ENCODE measurements at regions not wholly inside any gene's neighbourhood (a gene's known extent, or its start where the extent isn't known, plus 50 kb on each side); places are given as distances from the start of the nearest gene placed in this dataset.

GRCh38 chr14:105817971-105818711 is 291.8 kb downstream of the TMEM121 start:
- ChIA-PET CTCF (interaction anchor here (1.0 to 2.7 kb wide), 8 partner anchors 9 to 109 kb away, joined by 3 to 10 read pairs (median 5); no protein-coding TSS in a partner anchor), POLR2A (interaction anchor here (0.6 to 3.2 kb wide), 16 partner anchors 9 to 141 kb away, joined by 3 to 42 read pairs (median 8); no protein-coding TSS in a partner anchor)
- H3K27ac Mint-ChIP-seq = peak overlapping the region; percentile 96
- Histone ChIP-seq H3K9ac (ENCODE audit: low read length) (peak overlapping the region; percentile 60), H3K27me3 (replicated peaks in 1 of 4; ENCODE audit: control extremely low read depth in 1 of 4, control insufficient read depth in 3 of 4, insufficient read depth in 4 of 4, low read length in 3 of 4) (no peaks in the 10 kb centered on the region), H3K79me2 (ENCODE audit: control insufficient read depth, insufficient read depth, low read length) (peaks cover 14% of the 10 kb centered on the region), H3K9me3 (ENCODE audit: control extremely low read depth in 1 of 3, control insufficient read depth in 2 of 3, insufficient read depth in 1 of 3, low read length in 2 of 3) (peaks cover 0 to 14% (median 8%) of the 10 kb centered on the region in 3 donors), H3K4me1 (ENCODE audit: control insufficient read depth in 2 of 2, insufficient read depth in 2 of 2, low read length in 2 of 2) (peaks cover 56 to 58% of the 10 kb centered on the region in 2 donors), H3K4me3 (ENCODE audit: control extremely low read depth in 1 of 5, extremely low read depth in 1 of 5, insufficient read depth in 1 of 5, low read depth in 2 of 5, low read length in 4 of 5) (peak overlapping the region in 4 of 5 experiments; percentile 21 to 54 (median 30)), H3K36me3 (replicated peaks in 1 of 2; ENCODE audit: control extremely low read depth in 1 of 2, control insufficient read depth in 1 of 2, extremely low read depth in 1 of 2, insufficient read depth in 2 of 2, low read length in 1 of 2) (no peaks in the 10 kb centered on the region), H4K20me1 (ENCODE audit: control insufficient read depth, insufficient read depth, low read length, poor library complexity, severe bottlenecking) (no peaks in the 10 kb centered on the region), H3K27ac (ENCODE audit: low read length in 2 of 2) (peak overlapping the region; percentile 99 to 100), H2AFZ (ENCODE audit: insufficient read depth, low read depth, low read length, poor library complexity, severe bottlenecking) (peak overlapping the region; percentile 31), H3K4me2 (replicated peaks; ENCODE audit: low read depth, low read length, poor library complexity, severe bottlenecking) (peak overlapping the region; percentile 80)
- ATAC-seq (ENCODE audit: low read depth) (peak; percentile 86), DNase-seq (peak; percentile 97)
- intact Hi-C loops (cut with micrococcal nuclease) = loop anchor here (1.0 to 10.0 kb wide), 3 partner anchors 33 to 123 kb away; no protein-coding TSS in a partner anchor
- H3K4me1 Mint-ChIP-seq = peaks cover 56% of the 10 kb centered on the region
- H3K27me3 Mint-ChIP-seq = no peaks in the 10 kb centered on the region
- no peak for TF ChIP-seq EZH2 (IDR thresholded peaks at IDR 0.05; ENCODE audit: borderline replicate concordance, insufficient read depth, low read depth, low read length, poor library complexity, severe bottlenecking)
- TF ChIP-seq, protein P1, sequence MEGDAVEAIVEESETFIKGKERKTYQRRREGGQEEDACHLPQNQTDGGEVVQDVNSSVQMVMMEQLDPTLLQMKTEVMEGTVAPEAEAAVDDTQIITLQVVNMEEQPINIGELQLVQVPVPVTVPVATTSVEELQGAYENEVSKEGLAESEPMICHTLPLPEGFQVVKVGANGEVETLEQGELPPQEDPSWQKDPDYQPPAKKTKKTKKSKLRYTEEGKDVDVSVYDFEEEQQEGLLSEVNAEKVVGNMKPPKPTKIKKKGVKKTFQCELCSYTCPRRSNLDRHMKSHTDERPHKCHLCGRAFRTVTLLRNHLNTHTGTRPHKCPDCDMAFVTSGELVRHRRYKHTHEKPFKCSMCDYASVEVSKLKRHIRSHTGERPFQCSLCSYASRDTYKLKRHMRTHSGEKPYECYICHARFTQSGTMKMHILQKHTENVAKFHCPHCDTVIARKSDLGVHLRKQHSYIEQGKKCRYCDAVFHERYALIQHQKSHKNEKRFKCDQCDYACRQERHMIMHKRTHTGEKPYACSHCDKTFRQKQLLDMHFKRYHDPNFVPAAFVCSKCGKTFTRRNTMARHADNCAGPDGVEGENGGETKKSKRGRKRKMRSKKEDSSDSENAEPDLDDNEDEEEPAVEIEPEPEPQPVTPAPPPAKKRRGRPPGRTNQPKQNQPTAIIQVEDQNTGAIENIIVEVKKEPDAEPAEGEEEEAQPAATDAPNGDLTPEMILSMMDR (IDR thresholded peaks at IDR 0.05) = no peak
- H3K9me3 Mint-ChIP-seq (ENCODE audit: insufficient read depth) = peaks cover 2% of the 10 kb centered on the region
- peak overlapping the region; percentile 76 for H3K4me3 Mint-ChIP-seq
- 1% methylated on average over 17 of the region's 21 CpGs for WGBS (ENCODE audit: insufficient coverage)

GRCh38 chr14:105818712-105819005 is 292.3 kb downstream of the TMEM121 start:
- DNase-seq = no peak
- H3K4me1 ChIP-seq (ENCODE audit: control insufficient read depth in 2 of 2, insufficient read depth in 2 of 2, low read length in 2 of 2) = peaks cover 56 to 58% of the 10 kb centered on the region in 2 donors
- H3K4me1 Mint-ChIP-seq = peaks cover 59% of the 10 kb centered on the region
- H4K20me1 ChIP-seq (ENCODE audit: control insufficient read depth, insufficient read depth, low read length, poor library complexity, severe bottlenecking) = no peaks in the 10 kb centered on the region
- H3K36me3 ChIP-seq (replicated peaks in 1 of 2; ENCODE audit: control extremely low read depth in 1 of 2, control insufficient read depth in 1 of 2, extremely low read depth in 1 of 2, insufficient read depth in 2 of 2, low read length in 1 of 2) = no peaks in the 10 kb centered on the region
- H3K9me3 Mint-ChIP-seq (ENCODE audit: insufficient read depth) = peaks cover 2% of the 10 kb centered on the region
- ChIA-PET POLR2A (interaction anchor here (0.6 to 3.2 kb wide), 13 partner anchors 8 to 142 kb away, joined by 3 to 42 read pairs (median 11); no protein-coding TSS in a partner anchor), CTCF (interaction anchor here (1.0 to 2.7 kb wide), 8 partner anchors 9 to 41 kb away, joined by 3 to 10 read pairs (median 5); no protein-coding TSS in a partner anchor)
- peaks cover 0 to 14% (median 8%) of the 10 kb centered on the region in 3 donors for H3K9me3 ChIP-seq (ENCODE audit: control extremely low read depth in 1 of 3, control insufficient read depth in 2 of 3, insufficient read depth in 1 of 3, low read length in 2 of 3)
- intact Hi-C loops (cut with micrococcal nuclease) = loop anchor here (1.0 to 10.0 kb wide), 3 partner anchors 33 to 124 kb away; no protein-coding TSS in a partner anchor
- ATAC-seq (ENCODE audit: low read depth) = no peak
- no peaks in the 10 kb centered on the region for H3K27me3 ChIP-seq (replicated peaks in 1 of 4; ENCODE audit: control extremely low read depth in 1 of 4, control insufficient read depth in 3 of 4, insufficient read depth in 4 of 4, low read length in 3 of 4)
- TF ChIP-seq EZH2 (IDR thresholded peaks at IDR 0.05; ENCODE audit: borderline replicate concordance, insufficient read depth, low read depth, low read length, poor library complexity, severe bottlenecking) = no peak
- TF ChIP-seq, protein P1 (IDR thresholded peaks at IDR 0.05) = no peak
- H3K4me3 Mint-ChIP-seq = peak overlapping the region; percentile 76
- H2AFZ ChIP-seq (ENCODE audit: insufficient read depth, low read depth, low read length, poor library complexity, severe bottlenecking) = peak overlapping the region; percentile 31
- WGBS (ENCODE audit: insufficient coverage) = 6% methylated on average over 11 of the region's 11 CpGs
- peak overlapping the region in 4 of 5 experiments; percentile 21 to 54 (median 30) for H3K4me3 ChIP-seq (ENCODE audit: control extremely low read depth in 1 of 5, extremely low read depth in 1 of 5, insufficient read depth in 1 of 5, low read depth in 2 of 5, low read length in 4 of 5)
- H3K27me3 Mint-ChIP-seq = no peaks in the 10 kb centered on the region
- H3K79me2 ChIP-seq (ENCODE audit: control insufficient read depth, insufficient read depth, low read length) = peaks cover 14% of the 10 kb centered on the region
- peak overlapping the region; percentile 60 for H3K9ac ChIP-seq (ENCODE audit: low read length)
- H3K4me2 ChIP-seq (replicated peaks; ENCODE audit: low read depth, low read length, poor library complexity, severe bottlenecking) = peak overlapping the region; percentile 80
- peak overlapping the region; percentile 96 for H3K27ac Mint-ChIP-seq
- peak overlapping the region; percentile 99 to 100 for H3K27ac ChIP-seq (ENCODE audit: low read length in 2 of 2)
